ENCODE measurements at regions not wholly inside any gene's neighbourhood (a gene's known extent, or its start where the extent isn't known, plus 50 kb on each side); places are given as distances from the start of the nearest gene placed in this dataset.

GRCh38 chr6:62998022-62998421 lies 213.2 kb upstream of the FKBP1C start:
- no peak for TF ChIP-seq CTCF (IDR thresholded peaks at IDR 0.05)
- no peak for TF ChIP-seq EZH2phosphoT487 (IDR thresholded peaks at IDR 0.05)
- no peak for TF ChIP-seq EZH2 (IDR thresholded peaks at IDR 0.05)

Measured in neural progenitor cell (in vitro differentiated cells).